K562 (cell line): ENCODE measurements at regions not wholly inside any gene's neighbourhood (a gene's known extent, or its start where the extent isn't known, plus 50 kb on each side); places are given as distances from the start of the nearest gene placed in this dataset.

Experiments used
- CBX2 ChIP-seq: fragments of 200-600 bp; sonication (generic); IDR thresholded peaks from one replicate; pipeline ENCODE4 v1.6.1; 2012; ENCODE audit warnings: mild to moderate bottlenecking, low read length, inconsistent platforms; ENCODE audit not compliant: insufficient read depth, poor library complexity, severe bottlenecking
- CC2D1A ChIP-seq: fragments of 450-650 bp; IDR thresholded peaks from 2 replicates; pipeline ENCODE4 v1.6.1; 2017; ENCODE audit warnings: mild to moderate bottlenecking
- HDGF ChIP-seq: fragments of 450-650 bp; IDR thresholded peaks from 2 replicates; pipeline ENCODE4 v1.6.1; 2016
- JUND ChIP-seq, 2 experiments: IDR thresholded peaks; 2 replicates in 1 of 2; 3 replicates in 1 of 2; pipeline ENCODE4 v1.6.1; 2011; ENCODE audit warnings: borderline replicate concordance in 2 of 2, low read depth in 2 of 2, low read length in 2 of 2, improper control_type of control experiment in 1 of 2, missing biosample characterization in 1 of 2, missing genetic modification characterization in 1 of 2, missing genetic modification reagents in 1 of 2
- MYC ChIP-seq, 2 experiments: fragments of 250-450 bp in 1 of 2; sonication (Bioruptor Pico) in 1 of 2; IDR thresholded peaks; 2 replicates each; pipeline versions ENCODE4 v1.5.1 to v1.6.1; 2012 to 2021; ENCODE audit warnings: low read depth in 2 of 2, borderline replicate concordance in 1 of 2, improper control_type of control experiment in 1 of 2, low read length in 1 of 2, mild to moderate bottlenecking in 1 of 2, moderate library complexity in 1 of 2
- NR2F6 ChIP-seq: fragments of 450-650 bp; formaldehyde crosslinking; IDR thresholded peaks from 2 replicates; pipeline ENCODE4 v1.4.0; 2020; ENCODE audit warnings: mild to moderate bottlenecking
- RBM17 ChIP-seq: fragments of 200-400 bp; formaldehyde crosslinking; IDR thresholded peaks from 2 replicates; pipeline ENCODE4 v1.6.1; 2017; ENCODE audit warnings: low read depth, mild to moderate bottlenecking, low read length, borderline replicate concordance
- RBM25 ChIP-seq: fragments of 200-400 bp; formaldehyde crosslinking; IDR thresholded peaks from 2 replicates; pipeline ENCODE4 v1.6.1; 2018; ENCODE audit warnings: low read length, low read depth, moderate library complexity; ENCODE audit not compliant: severe bottlenecking
- YY1 ChIP-seq, 3 experiments: IDR thresholded peaks; 2 replicates each; pipeline ENCODE4 v1.6.1; 2011; ENCODE audit warnings: low read length in 2 of 3, mild to moderate bottlenecking in 2 of 3, moderate library complexity in 2 of 3, borderline replicate concordance in 1 of 3, control low read depth in 1 of 3, low read depth in 1 of 3; ENCODE audit not compliant: insufficient read depth in 3 of 3, insufficient replicate concordance in 2 of 3, control insufficient read depth in 1 of 3, insufficient read length in 1 of 3; ENCODE audit errors: extremely low read depth in 1 of 3
- ZNF124 ChIP-seq: sonication (generic); formaldehyde crosslinking; IDR thresholded peaks from 2 replicates; pipeline ENCODE4 v1.8.1; 2022; ENCODE audit warnings: missing genetic modification reagents
- ZNF644 ChIP-seq: fragments of 200-800 bp; sonication (Bioruptor generic); IDR thresholded peaks from 2 replicates; pipeline ENCODE4 v1.6.1; 2016; ENCODE audit warnings: low read depth, missing genetic modification characterization, missing compliant biosample characterization
- ZNF707 ChIP-seq: fragments of 250-450 bp; sonication (Bioruptor Pico); conservative IDR thresholded peaks from 2 replicates; pipeline ENCODE4 v1.8.0; 2022; ENCODE audit warnings: inconsistent platforms, mild to moderate bottlenecking, moderate library complexity
- ZNF76 ChIP-seq: fragments of 250-450 bp; sonication (Bioruptor Pico); IDR thresholded peaks from 2 replicates; pipeline ENCODE4 v1.4.0; 2020; ENCODE audit warnings: mild to moderate bottlenecking, moderate library complexity, borderline replicate concordance
- ZNF766 ChIP-seq: fragments of 200-800 bp; sonication (Bioruptor generic); conservative IDR thresholded peaks from 2 replicates; pipeline ENCODE4 v1.6.1; 2016; ENCODE audit warnings: missing genetic modification characterization, missing compliant biosample characterization
- ZNF778 ChIP-seq: fragments of 450-650 bp; formaldehyde crosslinking; IDR thresholded peaks from 2 replicates; pipeline ENCODE4 v1.4.0; 2020; ENCODE audit warnings: mild to moderate bottlenecking, moderate library complexity
- TF ChIP-seq, protein P1 (sequence below): sonication (generic); formaldehyde crosslinking; IDR thresholded peaks from 2 replicates; pipeline ENCODE4 v1.8.0; 2022; ENCODE audit warnings: missing genetic modification reagents, mild to moderate bottlenecking, borderline replicate concordance
- TF ChIP-seq, protein P2 (sequence below): fragments of 200-400 bp; formaldehyde crosslinking; IDR thresholded peaks from 2 replicates; pipeline ENCODE4 v1.6.1; 2017; ENCODE audit warnings: mild to moderate bottlenecking, low read depth, low read length, moderate library complexity
- TF ChIP-seq, protein P3 (sequence below): fragments of 450-650 bp; formaldehyde crosslinking; IDR thresholded peaks from 2 replicates; pipeline ENCODE4 v1.4.0; 2020; ENCODE audit warnings: mild to moderate bottlenecking, moderate library complexity

DNA sequence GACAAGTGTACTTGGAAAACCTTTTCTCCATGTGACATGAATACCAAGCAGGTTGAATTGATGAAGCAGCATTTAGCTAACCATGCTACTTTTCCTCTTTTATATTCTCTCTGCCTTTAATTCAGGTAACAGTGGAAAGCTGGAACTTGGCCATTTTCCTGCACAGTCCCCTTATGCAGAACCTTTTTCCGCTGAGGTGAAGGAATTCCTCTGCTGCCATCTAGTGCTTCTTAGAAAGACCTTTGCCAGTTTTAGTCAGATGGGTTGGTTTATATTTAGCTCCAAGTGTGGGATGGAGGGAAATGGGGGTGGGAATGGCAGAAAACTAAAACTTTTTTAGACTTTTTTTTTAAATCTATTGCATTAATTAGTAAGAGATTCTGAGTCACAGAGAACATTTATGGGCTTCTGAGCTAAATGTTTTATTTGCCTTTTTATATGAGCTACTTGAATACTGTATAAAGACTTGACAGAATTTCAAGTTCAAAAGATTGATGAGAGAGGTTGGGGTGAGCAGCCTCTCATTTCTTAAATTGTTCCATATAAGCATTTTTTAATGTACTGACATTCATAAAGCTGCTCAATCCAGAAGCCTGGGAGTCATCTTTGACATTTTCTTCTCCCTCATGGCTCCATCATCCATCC lies 153.9 kb upstream of the ZC3H12C start (continued):
- TF ChIP-seq YY1 (IDR thresholded peaks at IDR 0.05; ENCODE audit: borderline replicate concordance in 1 of 3, control insufficient read depth in 1 of 3, extremely low read depth in 1 of 3, insufficient read depth in 3 of 3, insufficient read length in 1 of 3, insufficient replicate concordance in 2 of 3, low read depth in 1 of 3, low read length in 2 of 3) (no peak), MYC (IDR thresholded peaks at IDR 0.05; ENCODE audit: low read depth, low read length) (no peak), MYC (CRISPR knock-in tag; IDR thresholded peaks at IDR 0.05; ENCODE audit: borderline replicate concordance, low read depth) (no peak), CC2D1A (peak; percentile 32; the same call in 1 of the 2 replicates), ZNF707 (CRISPR knock-in tag) (no peak), NR2F6 (CRISPR knock-in tag) (no peak), ZNF644 (tag) (no peak), ZNF124 (CRISPR knock-in tag) (no peak), HDGF (no peak), JUND (IDR thresholded peaks at IDR 0.05; ENCODE audit: borderline replicate concordance, low read depth, low read length) (0 out of 2 replicates have a peak, but pooled peaks have one; percentile 10), JUND (tag; IDR thresholded peaks at IDR 0.05; ENCODE audit: borderline replicate concordance, low read depth, low read length) (no peak), RBM25 (no peak), ZNF778 (CRISPR knock-in tag) (no peak), RBM17 (no peak), ZNF766 (CRISPR knock-in tag) (no peak), ZNF76 (no peak), CBX2 (no peak)
- TF ChIP-seq, protein P1, sequence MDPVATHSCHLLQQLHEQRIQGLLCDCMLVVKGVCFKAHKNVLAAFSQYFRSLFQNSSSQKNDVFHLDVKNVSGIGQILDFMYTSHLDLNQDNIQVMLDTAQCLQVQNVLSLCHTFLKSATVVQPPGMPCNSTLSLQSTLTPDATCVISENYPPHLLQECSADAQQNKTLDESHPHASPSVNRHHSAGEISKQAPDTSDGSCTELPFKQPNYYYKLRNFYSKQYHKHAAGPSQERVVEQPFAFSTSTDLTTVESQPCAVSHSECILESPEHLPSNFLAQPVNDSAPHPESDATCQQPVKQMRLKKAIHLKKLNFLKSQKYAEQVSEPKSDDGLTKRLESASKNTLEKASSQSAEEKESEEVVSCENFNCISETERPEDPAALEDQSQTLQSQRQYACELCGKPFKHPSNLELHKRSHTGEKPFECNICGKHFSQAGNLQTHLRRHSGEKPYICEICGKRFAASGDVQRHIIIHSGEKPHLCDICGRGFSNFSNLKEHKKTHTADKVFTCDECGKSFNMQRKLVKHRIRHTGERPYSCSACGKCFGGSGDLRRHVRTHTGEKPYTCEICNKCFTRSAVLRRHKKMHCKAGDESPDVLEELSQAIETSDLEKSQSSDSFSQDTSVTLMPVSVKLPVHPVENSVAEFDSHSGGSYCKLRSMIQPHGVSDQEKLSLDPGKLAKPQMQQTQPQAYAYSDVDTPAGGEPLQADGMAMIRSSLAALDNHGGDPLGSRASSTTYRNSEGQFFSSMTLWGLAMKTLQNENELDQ: no peak
- TF ChIP-seq, protein P2, sequence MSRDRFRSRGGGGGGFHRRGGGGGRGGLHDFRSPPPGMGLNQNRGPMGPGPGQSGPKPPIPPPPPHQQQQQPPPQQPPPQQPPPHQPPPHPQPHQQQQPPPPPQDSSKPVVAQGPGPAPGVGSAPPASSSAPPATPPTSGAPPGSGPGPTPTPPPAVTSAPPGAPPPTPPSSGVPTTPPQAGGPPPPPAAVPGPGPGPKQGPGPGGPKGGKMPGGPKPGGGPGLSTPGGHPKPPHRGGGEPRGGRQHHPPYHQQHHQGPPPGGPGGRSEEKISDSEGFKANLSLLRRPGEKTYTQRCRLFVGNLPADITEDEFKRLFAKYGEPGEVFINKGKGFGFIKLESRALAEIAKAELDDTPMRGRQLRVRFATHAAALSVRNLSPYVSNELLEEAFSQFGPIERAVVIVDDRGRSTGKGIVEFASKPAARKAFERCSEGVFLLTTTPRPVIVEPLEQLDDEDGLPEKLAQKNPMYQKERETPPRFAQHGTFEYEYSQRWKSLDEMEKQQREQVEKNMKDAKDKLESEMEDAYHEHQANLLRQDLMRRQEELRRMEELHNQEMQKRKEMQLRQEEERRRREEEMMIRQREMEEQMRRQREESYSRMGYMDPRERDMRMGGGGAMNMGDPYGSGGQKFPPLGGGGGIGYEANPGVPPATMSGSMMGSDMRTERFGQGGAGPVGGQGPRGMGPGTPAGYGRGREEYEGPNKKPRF: no peak
- TF ChIP-seq, protein P3, sequence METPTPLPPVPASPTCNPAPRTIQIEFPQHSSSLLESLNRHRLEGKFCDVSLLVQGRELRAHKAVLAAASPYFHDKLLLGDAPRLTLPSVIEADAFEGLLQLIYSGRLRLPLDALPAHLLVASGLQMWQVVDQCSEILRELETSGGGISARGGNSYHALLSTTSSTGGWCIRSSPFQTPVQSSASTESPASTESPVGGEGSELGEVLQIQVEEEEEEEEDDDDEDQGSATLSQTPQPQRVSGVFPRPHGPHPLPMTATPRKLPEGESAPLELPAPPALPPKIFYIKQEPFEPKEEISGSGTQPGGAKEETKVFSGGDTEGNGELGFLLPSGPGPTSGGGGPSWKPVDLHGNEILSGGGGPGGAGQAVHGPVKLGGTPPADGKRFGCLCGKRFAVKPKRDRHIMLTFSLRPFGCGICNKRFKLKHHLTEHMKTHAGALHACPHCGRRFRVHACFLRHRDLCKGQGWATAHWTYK: no peak
